ENCODE measurements at regions not wholly inside any gene's neighbourhood (a gene's known extent, or its start where the extent isn't known, plus 50 kb on each side); places are given as distances from the start of the nearest gene placed in this dataset.

DNA sequence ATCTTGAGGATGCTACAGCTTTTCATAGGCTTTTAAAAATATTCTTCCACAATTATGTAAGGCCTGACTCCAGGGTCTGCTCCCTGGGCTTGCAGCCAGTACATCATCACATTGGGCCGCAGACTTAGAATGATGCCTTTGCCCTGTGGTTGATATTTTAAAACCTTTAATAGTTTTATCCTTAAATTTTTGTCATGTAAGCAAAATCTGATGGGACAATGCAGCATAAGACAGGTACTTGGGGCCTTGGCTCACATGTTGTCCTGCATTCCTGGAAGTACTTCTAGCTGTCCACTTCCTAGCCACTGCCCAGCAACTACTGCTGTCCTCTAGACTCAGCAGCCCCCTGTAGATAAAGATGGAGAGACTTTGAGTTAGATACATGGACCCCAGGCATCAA, 197.3 kb upstream of the SLITRK3 start:
- no peak for ATAC-seq
- Histone ChIP-seq H3K36me3 (no peaks in the 10 kb centered on the region), H3K27me3 (no peaks in the 10 kb centered on the region), H3K9me3 (peaks cover 0 to 11% (median 0%) of the 10 kb centered on the region in 11 donors), H3K4me1 (no peaks in the 10 kb centered on the region), H3K4me3 (no peak overlapping the region), H3K27ac (no peak overlapping the region)
- no peak for DNase-seq
- WGBS, 2 donors = 79 to 84% methylated on average over 1 of the region's 1 CpG
- no peak for TF ChIP-seq CTCF (IDR thresholded peaks at IDR 0.05)
- intact Hi-C loops (cut with DNase I) = no loop called here

GRCh38 chr3:165390166-165390565, 194.0 kb upstream of the SLITRK3 start:
- Histone ChIP-seq H3K27ac (no peak overlapping the region), H3K4me3 (no peak overlapping the region), H3K4me1 (no peaks in the 10 kb centered on the region), H3K36me3 (no peaks in the 10 kb centered on the region), H3K27me3 (no peaks in the 10 kb centered on the region), H3K9me3 (peaks cover 0 to 11% (median 0%) of the 10 kb centered on the region in 11 donors)
- intact Hi-C loops (cut with DNase I) = no loop called here
- DNase-seq = no peak
- 52 to 53% methylated on average over 3 of the region's 3 CpGs for WGBS, 2 donors
- no peak for ATAC-seq
- no peak for TF ChIP-seq CTCF (IDR thresholded peaks at IDR 0.05)

- 71 to 75% methylated on average over 5 of the region's 5 CpGs for WGBS, 2 donors
- Histone ChIP-seq H3K4me3 (no peak overlapping the region), H3K27me3 (no peaks in the 10 kb centered on the region), H3K36me3 (no peaks in the 10 kb centered on the region), H3K4me1 (no peaks in the 10 kb centered on the region), H3K9me3 (peaks cover 0 to 11% (median 0%) of the 10 kb centered on the region in 11 donors), H3K27ac (no peak overlapping the region)
- intact Hi-C loops (cut with DNase I) = no loop called here
- no peak for TF ChIP-seq CTCF (IDR thresholded peaks at IDR 0.05)
- no peak for ATAC-seq
- no peak for DNase-seq
Observed at GRCh38 chr3:165389653-165390052, 193.5 kb upstream of the SLITRK3 start.

GRCh38 chr3:165389064-165389463, 192.9 kb upstream of the SLITRK3 start:
- no peaks in the 10 kb centered on the region for H3K27me3 ChIP-seq
- intact Hi-C loops (cut with DNase I) = no loop called here
- no peak overlapping the region for H3K4me3 ChIP-seq
- peak in 4 of 8 donors; percentile 55 to 82 (median 66) for ATAC-seq
- H3K4me1 ChIP-seq = no peaks in the 10 kb centered on the region
- TF ChIP-seq CTCF (IDR thresholded peaks at IDR 0.05) = no peak
- H3K9me3 ChIP-seq = peaks cover 0 to 11% (median 0%) of the 10 kb centered on the region in 11 donors
- no peak overlapping the region for H3K27ac ChIP-seq
- H3K36me3 ChIP-seq = no peaks in the 10 kb centered on the region
- peak in 1 of 2 donors; percentile 9 for DNase-seq
